Endothelial cell of umbilical vein (primary cell): ENCODE measurements at regions not wholly inside any gene's neighbourhood (a gene's known extent, or its start where the extent isn't known, plus 50 kb on each side); places are given as distances from the start of the nearest gene placed in this dataset.

Source experiments
- BruUV-seq: library from RNA; stranded (reverse); fragments of 400-500 nt; replicated peaks from 2 replicates; lab custom pipeline; 2021; lab: Mats Ljungman, UMichigan
- CTCF ChIA-PET: fragments of 300-600, 350-600 bp; sonication (Branson Sonifier 250); formaldehyde crosslinking; loops from one replicate; lab custom pipeline; 2021; ENCODE audit warnings: antibody characterized with exemption, inconsistent platforms; lab: Charles Lee
- POLR2A ChIA-PET: fragments of 300-600, 350-600 bp; sonication (Branson Sonifier 250); formaldehyde crosslinking; loops from one replicate; lab custom pipeline; 2021; ENCODE audit warnings: antibody characterized with exemption, inconsistent platforms; lab: Charles Lee
- DNase-seq: peaks from one replicate; pipeline ENCODE4 v3.0.0-alpha.2; 2011; ENCODE audit warnings: low read depth, low spot score
- FAIRE-seq: peaks from 2 replicates; lab custom pipeline; 2011; peaks lifted over from hg19 to GRCh38; lab: Jason Lieb, UNC
- H2AFZ ChIP-seq: 2 replicates; pipeline ENCODE4 v1.6.0; 2012; ENCODE audit warnings: low read depth, low read length, control low read depth, inconsistent platforms
- H3K27ac ChIP-seq: 2 replicates; pipeline ENCODE4 v1.5.1; 2011; ENCODE audit warnings: low read depth, mild to moderate bottlenecking, control low read depth, low read length, moderate library complexity; ENCODE audit not compliant: insufficient read depth
- H3K27me3 ChIP-seq, 2 experiments: 2 replicates each; pipeline versions ENCODE4 v1.6.0 to v1.6.1; 2011; ENCODE audit warnings: low read length in 2 of 2, mixed read lengths in 1 of 2; ENCODE audit not compliant: control insufficient read depth in 2 of 2, insufficient read depth in 2 of 2
- H3K36me3 ChIP-seq, 2 experiments: 2 replicates in 1 of 2; 3 replicates in 1 of 2; pipeline ENCODE4 v1.5.1; 2011; ENCODE audit warnings: low read length in 2 of 2, mild to moderate bottlenecking in 1 of 2, moderate library complexity in 1 of 2; ENCODE audit not compliant: control insufficient read depth in 2 of 2, insufficient read depth in 2 of 2; ENCODE audit errors: extremely low read depth in 1 of 2
- H3K4me1 ChIP-seq: 3 replicates; pipeline ENCODE4 v1.5.1; 2011; ENCODE audit warnings: mild to moderate bottlenecking, low read length; ENCODE audit not compliant: control insufficient read depth, insufficient read depth; ENCODE audit errors: extremely low read depth
- H3K4me2 ChIP-seq: 2 replicates; pipeline ENCODE4 v1.6.1; 2011; ENCODE audit warnings: low read length, control low read depth, mixed read lengths; ENCODE audit not compliant: insufficient read depth
- H3K4me3 ChIP-seq, 3 experiments: fragments of 200-600 bp in 1 of 3; sonication (generic), shearing (Covaris generic) in 1 of 3; replicated peaks in 1 of 3; 2 replicates each; pipeline ENCODE4 v1.5.1; 2011 to 2016; ENCODE audit warnings: control low read depth in 3 of 3, low read length in 3 of 3, mild to moderate bottlenecking in 2 of 3, inconsistent platforms in 1 of 3, low read depth in 1 of 3, moderate library complexity in 1 of 3; ENCODE audit not compliant: insufficient read depth in 1 of 3
- H3K79me2 ChIP-seq: 2 replicates; pipeline ENCODE4 v1.6.0; 2012; ENCODE audit warnings: low read length, inconsistent platforms; ENCODE audit not compliant: control insufficient read depth, insufficient read depth
- H3K9ac ChIP-seq: replicated peaks from 2 replicates; pipeline ENCODE3; 2011; ENCODE audit warnings: low read length, control low read depth; ENCODE audit not compliant: insufficient read depth; ENCODE audit errors: extremely low read depth
- H3K9me1 ChIP-seq: replicated peaks from 3 replicates; pipeline ENCODE4 v1.6.0; 2011; ENCODE audit warnings: mild to moderate bottlenecking, low read length; ENCODE audit not compliant: control insufficient read depth, insufficient read depth; ENCODE audit errors: extremely low read depth
- H3K9me3 ChIP-seq: replicated peaks from 2 replicates; pipeline ENCODE4 v1.5.1; 2012; ENCODE audit warnings: low read length, inconsistent platforms; ENCODE audit not compliant: control insufficient read depth, insufficient read depth
- H4K20me1 ChIP-seq: replicated peaks from 2 replicates; pipeline ENCODE3; 2011; ENCODE audit warnings: mild to moderate bottlenecking, low read length; ENCODE audit not compliant: control insufficient read depth, insufficient read depth; ENCODE audit errors: extremely low read depth
- EZH2 ChIP-seq: IDR thresholded peaks from 2 replicates; pipeline ENCODE4 v1.6.1; 2012; ENCODE audit warnings: borderline replicate concordance, low read depth, mild to moderate bottlenecking, moderate library complexity, low read length, inconsistent platforms; ENCODE audit not compliant: severe bottlenecking
- FOS ChIP-seq: IDR thresholded peaks from 2 replicates; pipeline ENCODE4 v1.6.1; 2011; ENCODE audit warnings: mild to moderate bottlenecking, low read length, moderate library complexity, borderline replicate concordance; ENCODE audit not compliant: insufficient read depth
- JUN ChIP-seq: IDR thresholded peaks from 2 replicates; pipeline ENCODE4 v1.6.1; 2011; ENCODE audit warnings: borderline replicate concordance, low read depth; ENCODE audit not compliant: insufficient read length, insufficient read depth
- MYC ChIP-seq: IDR thresholded peaks from one replicate; pipeline ENCODE4 v1.6.1; 2011; ENCODE audit warnings: mild to moderate bottlenecking, low read depth, low read length
- POLR2A ChIP-seq: IDR thresholded peaks from 2 replicates; pipeline ENCODE4 v1.6.1; 2012; ENCODE audit warnings: low read depth, mild to moderate bottlenecking, control low read depth, low read length
- POLR2AphosphoS5 ChIP-seq: IDR thresholded peaks from 2 replicates; pipeline ENCODE4 v1.6.1; 2012; ENCODE audit warnings: low read depth, mild to moderate bottlenecking, control low read depth, low read length, moderate library complexity; ENCODE audit not compliant: insufficient read depth
- dilution Hi-C: fragments of 300-500 bp; cut with MboI; formaldehyde crosslinking; loops from one replicate; pipeline ENCODE4 v1.15.0; 2019; ENCODE audit warnings: low sequenced_read_pairs; ENCODE audit not compliant: extremely low pct_ligation_motif_present
- intact Hi-C: fragments of 100-400 bp; cut with micrococcal nuclease; formaldehyde crosslinking; loops from one replicate; pipeline ENCODE4 v1.10.0; 2022
- TF ChIP-seq, protein P1 (sequence below), 2 donors: IDR thresholded peaks; 1 replicate in 1 of 2; 2 replicates in 1 of 2; pipeline ENCODE4 v1.5.1; 2011; ENCODE audit warnings: low read length in 2 of 2, mild to moderate bottlenecking in 2 of 2, moderate library complexity in 2 of 2, control low read depth in 1 of 2, inconsistent platforms in 1 of 2, low read depth in 1 of 2; ENCODE audit not compliant: insufficient read depth in 1 of 2; ENCODE audit errors: extremely low read depth in 1 of 2
- TF ChIP-seq, protein P2 (sequence below): IDR thresholded peaks from 2 replicates; pipeline ENCODE4 v1.6.1; 2011; ENCODE audit not compliant: insufficient read depth, insufficient read length

DNA sequence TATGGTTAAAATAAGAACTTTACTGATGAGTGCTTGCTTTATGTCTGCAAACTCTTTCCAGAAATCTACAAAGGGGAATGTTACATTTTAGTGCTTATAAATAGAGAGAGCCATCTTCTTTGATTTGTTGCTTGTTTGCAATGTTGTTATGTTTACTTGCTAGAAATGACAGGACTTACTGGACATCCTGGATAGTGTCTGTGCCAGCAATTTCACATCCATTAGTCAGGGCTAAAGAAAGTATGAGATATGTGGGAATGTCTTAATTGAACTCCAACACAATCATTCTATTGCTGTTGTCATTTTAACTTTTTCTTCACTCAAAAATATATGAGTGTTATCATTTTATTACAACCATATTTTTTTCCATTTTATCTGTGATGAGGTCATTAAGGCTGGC lies 453.2 kb downstream of the TNS3 start:
- no peak overlapping the region for H3K27ac ChIP-seq
- FAIRE-seq (no peak), DNase-seq (no peak)
- H3K9ac ChIP-seq: no peak overlapping the region
- BruUV-seq: no TSS peak
- no peak overlapping the region for H3K4me2 ChIP-seq
- no peak for TF ChIP-seq JUN
- no peak for TF ChIP-seq POLR2AphosphoS5
- no peak for TF ChIP-seq EZH2
- TF ChIP-seq, protein P1, sequence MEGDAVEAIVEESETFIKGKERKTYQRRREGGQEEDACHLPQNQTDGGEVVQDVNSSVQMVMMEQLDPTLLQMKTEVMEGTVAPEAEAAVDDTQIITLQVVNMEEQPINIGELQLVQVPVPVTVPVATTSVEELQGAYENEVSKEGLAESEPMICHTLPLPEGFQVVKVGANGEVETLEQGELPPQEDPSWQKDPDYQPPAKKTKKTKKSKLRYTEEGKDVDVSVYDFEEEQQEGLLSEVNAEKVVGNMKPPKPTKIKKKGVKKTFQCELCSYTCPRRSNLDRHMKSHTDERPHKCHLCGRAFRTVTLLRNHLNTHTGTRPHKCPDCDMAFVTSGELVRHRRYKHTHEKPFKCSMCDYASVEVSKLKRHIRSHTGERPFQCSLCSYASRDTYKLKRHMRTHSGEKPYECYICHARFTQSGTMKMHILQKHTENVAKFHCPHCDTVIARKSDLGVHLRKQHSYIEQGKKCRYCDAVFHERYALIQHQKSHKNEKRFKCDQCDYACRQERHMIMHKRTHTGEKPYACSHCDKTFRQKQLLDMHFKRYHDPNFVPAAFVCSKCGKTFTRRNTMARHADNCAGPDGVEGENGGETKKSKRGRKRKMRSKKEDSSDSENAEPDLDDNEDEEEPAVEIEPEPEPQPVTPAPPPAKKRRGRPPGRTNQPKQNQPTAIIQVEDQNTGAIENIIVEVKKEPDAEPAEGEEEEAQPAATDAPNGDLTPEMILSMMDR (IDR thresholded peaks at IDR 0.05; ENCODE audit: extremely low read depth in 1 of 2, insufficient read depth in 1 of 2, low read depth in 1 of 2, low read length in 2 of 2): no peak
- no peak for TF ChIP-seq FOS
- TF ChIP-seq MYC: no peak
- TF ChIP-seq, protein P2, sequence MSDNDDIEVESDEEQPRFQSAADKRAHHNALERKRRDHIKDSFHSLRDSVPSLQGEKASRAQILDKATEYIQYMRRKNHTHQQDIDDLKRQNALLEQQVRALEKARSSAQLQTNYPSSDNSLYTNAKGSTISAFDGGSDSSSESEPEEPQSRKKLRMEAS: no peak
- TF ChIP-seq POLR2A: no peak
- H2AFZ ChIP-seq: no peak overlapping the region
- POLR2A ChIA-PET: no interaction called here
- no peaks in the 10 kb centered on the region for H3K79me2 ChIP-seq
- CTCF ChIA-PET: no interaction called here
- no peaks in the 10 kb centered on the region for H3K9me3 ChIP-seq
- H4K20me1 ChIP-seq: no peaks in the 10 kb centered on the region
- intact Hi-C loops: no loop called here
- no peaks in the 10 kb centered on the region for H3K36me3 ChIP-seq
- no peaks in the 10 kb centered on the region for H3K4me1 ChIP-seq
- dilution Hi-C loops: no loop called here
- no peak overlapping the region for H3K4me3 ChIP-seq
- H3K27me3 ChIP-seq: peaks cover 0 to 3% of the 10 kb centered on the region in 2 experiments
- H3K9me1 ChIP-seq: no peaks in the 10 kb centered on the region
